OCI-LY7 (cell line): ENCODE measurements at regions not wholly inside any gene's neighbourhood (a gene's known extent, or its start where the extent isn't known, plus 50 kb on each side); places are given as distances from the start of the nearest gene placed in this dataset.

Source experiments
- BruUV-seq: library from RNA; stranded (reverse); fragments of 400-500 nt; replicated peaks from 2 replicates; lab custom pipeline; 2021; lab: Mats Ljungman, UMichigan
- CTCF ChIA-PET: fragments of 300-600 bp; sonication (Branson Sonifier 250); formaldehyde crosslinking; loops from one replicate; lab custom pipeline; 2022; ENCODE audit warnings: antibody characterized with exemption; ENCODE audit not compliant: unreplicated experiment; lab: Charles Lee
- POLR2A ChIA-PET: fragments of 300-600 bp; sonication (Branson Sonifier 250); formaldehyde crosslinking; loops from one replicate; lab custom pipeline; 2022; ENCODE audit warnings: antibody characterized with exemption; lab: Charles Lee
- DNase-seq: peaks from one replicate; pipeline ENCODE4 v3.0.0-alpha.2; 2015; ENCODE audit warnings: low spot score
- H2AFZ ChIP-seq: fragments of 200-600 bp; sonication (generic), shearing (Covaris generic); 2 replicates; pipeline ENCODE4 v1.6.1; 2014; ENCODE audit warnings: mild to moderate bottlenecking, antibody characterized with exemption, low read length, moderate library complexity
- H3K27ac ChIP-seq: fragments of 200-600 bp; sonication (generic); 2 replicates; pipeline ENCODE4 v1.5.1; 2014; ENCODE audit warnings: mixed run types, low read depth, mild to moderate bottlenecking, moderate library complexity, low read length, inconsistent platforms; ENCODE audit not compliant: poor library complexity, severe bottlenecking
- H3K36me3 ChIP-seq: fragments of 200-600 bp; sonication (generic); 2 replicates; pipeline ENCODE4 v1.6.1; 2014; ENCODE audit warnings: mild to moderate bottlenecking, antibody characterized with exemption, low read length, moderate library complexity, mixed read lengths; ENCODE audit not compliant: insufficient read depth
- H3K4me1 ChIP-seq: fragments of 200-600 bp; sonication (generic); 2 replicates; pipeline ENCODE4 v1.5.1; 2014; ENCODE audit warnings: mild to moderate bottlenecking, low read length; ENCODE audit not compliant: insufficient read depth, poor library complexity, severe bottlenecking
- H3K4me2 ChIP-seq: fragments of 200-600 bp; sonication (generic); 2 replicates; pipeline ENCODE4 v1.6.1; 2014; ENCODE audit warnings: mild to moderate bottlenecking, low read length
- H3K4me3 ChIP-seq: fragments of 200-600 bp; sonication (generic); 2 replicates; pipeline ENCODE4 v1.5.1; 2014; ENCODE audit warnings: mild to moderate bottlenecking, low read depth, low read length; ENCODE audit not compliant: poor library complexity, severe bottlenecking
- H3K79me2 ChIP-seq: fragments of 200-600 bp; sonication (generic); 2 replicates; pipeline ENCODE4 v1.6.1; 2016; ENCODE audit warnings: low read depth, mild to moderate bottlenecking, low read length, moderate library complexity, mixed read lengths; ENCODE audit not compliant: insufficient read depth
- H3K9me2 ChIP-seq: fragments of 200-600 bp; sonication (generic); 2 replicates; pipeline ENCODE4 v1.6.1; 2016; ENCODE audit warnings: mild to moderate bottlenecking, low read length, mixed read lengths; ENCODE audit not compliant: insufficient read depth
- H3K9me3 ChIP-seq: fragments of 200-600 bp; sonication (generic); 2 replicates; pipeline ENCODE4 v1.6.1; 2014; ENCODE audit warnings: mild to moderate bottlenecking, mixed run types, low read length, mixed read lengths
- H4K20me1 ChIP-seq: fragments of 200-600 bp; sonication (generic); 2 replicates; pipeline ENCODE4 v1.6.1; 2014; ENCODE audit warnings: mild to moderate bottlenecking, antibody characterized with exemption, low read length, moderate library complexity, mixed read lengths; ENCODE audit not compliant: insufficient read depth
- EZH2phosphoT487 ChIP-seq: fragments of 200-600 bp; sonication (generic); IDR thresholded peaks from 2 replicates; pipeline ENCODE4 v1.6.1; 2018; ENCODE audit warnings: low read depth, borderline replicate concordance, mild to moderate bottlenecking, mixed run types, antibody characterized with exemption, low read length, moderate library complexity, mixed read lengths
- intact Hi-C: fragments of 100-400 bp; cut with micrococcal nuclease; formaldehyde crosslinking; loops from one replicate; pipeline ENCODE4 v1.10.0; 2022; ENCODE audit not compliant: unreplicated experiment
- TF ChIP-seq, protein P1 (sequence below): fragments of 200-600 bp; sonication (generic); conservative IDR thresholded peaks from 2 replicates; pipeline ENCODE4 v1.5.1; 2014; ENCODE audit warnings: mild to moderate bottlenecking, antibody characterized with exemption, low read length, moderate library complexity, mixed read lengths

GRCh38 chr16:63185235-63185780 is 1149.1 kb upstream of the CDH8 start:
- Histone ChIP-seq H3K36me3 (no peaks in the 10 kb centered on the region), H4K20me1 (no peaks in the 10 kb centered on the region), H3K4me2 (no peak overlapping the region), H3K27ac (no peak overlapping the region), H2AFZ (no peak overlapping the region), H3K79me2 (no peaks in the 10 kb centered on the region), H3K9me3 (no peaks in the 10 kb centered on the region), H3K4me3 (no peak overlapping the region), H3K9me2 (no peaks in the 10 kb centered on the region), H3K4me1 (no peaks in the 10 kb centered on the region)
- intact Hi-C loops: no loop called here
- DNase-seq: no peak
- no TSS peak for BruUV-seq
- POLR2A ChIA-PET: no interaction called here
- CTCF ChIA-PET: no interaction called here
- TF ChIP-seq, protein P1, sequence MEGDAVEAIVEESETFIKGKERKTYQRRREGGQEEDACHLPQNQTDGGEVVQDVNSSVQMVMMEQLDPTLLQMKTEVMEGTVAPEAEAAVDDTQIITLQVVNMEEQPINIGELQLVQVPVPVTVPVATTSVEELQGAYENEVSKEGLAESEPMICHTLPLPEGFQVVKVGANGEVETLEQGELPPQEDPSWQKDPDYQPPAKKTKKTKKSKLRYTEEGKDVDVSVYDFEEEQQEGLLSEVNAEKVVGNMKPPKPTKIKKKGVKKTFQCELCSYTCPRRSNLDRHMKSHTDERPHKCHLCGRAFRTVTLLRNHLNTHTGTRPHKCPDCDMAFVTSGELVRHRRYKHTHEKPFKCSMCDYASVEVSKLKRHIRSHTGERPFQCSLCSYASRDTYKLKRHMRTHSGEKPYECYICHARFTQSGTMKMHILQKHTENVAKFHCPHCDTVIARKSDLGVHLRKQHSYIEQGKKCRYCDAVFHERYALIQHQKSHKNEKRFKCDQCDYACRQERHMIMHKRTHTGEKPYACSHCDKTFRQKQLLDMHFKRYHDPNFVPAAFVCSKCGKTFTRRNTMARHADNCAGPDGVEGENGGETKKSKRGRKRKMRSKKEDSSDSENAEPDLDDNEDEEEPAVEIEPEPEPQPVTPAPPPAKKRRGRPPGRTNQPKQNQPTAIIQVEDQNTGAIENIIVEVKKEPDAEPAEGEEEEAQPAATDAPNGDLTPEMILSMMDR: no peak
- TF ChIP-seq EZH2phosphoT487: no peak

GRCh38 chr16:63183743-63184142 is 1147.5 kb upstream of the CDH8 start:
- no peak overlapping the region for H3K4me2 ChIP-seq
- H3K36me3 ChIP-seq: no peaks in the 10 kb centered on the region
- ChIA-PET POLR2A (interaction anchor here (0.6 kb wide), 1 partner anchor 590 kb away, joined by 5 read pairs; no protein-coding TSS in a partner anchor), CTCF (no interaction called here)
- no peaks in the 10 kb centered on the region for H3K9me2 ChIP-seq
- no peak for TF ChIP-seq EZH2phosphoT487
- TF ChIP-seq, protein P1: no peak
- intact Hi-C loops: no loop called here
- no peaks in the 10 kb centered on the region for H3K9me3 ChIP-seq
- BruUV-seq: no TSS peak
- DNase-seq: no peak
- H2AFZ ChIP-seq: no peak overlapping the region
- H3K4me3 ChIP-seq: no peak overlapping the region
- no peaks in the 10 kb centered on the region for H3K4me1 ChIP-seq
- no peaks in the 10 kb centered on the region for H4K20me1 ChIP-seq
- H3K27ac ChIP-seq: no peak overlapping the region
- no peaks in the 10 kb centered on the region for H3K79me2 ChIP-seq

DNA sequence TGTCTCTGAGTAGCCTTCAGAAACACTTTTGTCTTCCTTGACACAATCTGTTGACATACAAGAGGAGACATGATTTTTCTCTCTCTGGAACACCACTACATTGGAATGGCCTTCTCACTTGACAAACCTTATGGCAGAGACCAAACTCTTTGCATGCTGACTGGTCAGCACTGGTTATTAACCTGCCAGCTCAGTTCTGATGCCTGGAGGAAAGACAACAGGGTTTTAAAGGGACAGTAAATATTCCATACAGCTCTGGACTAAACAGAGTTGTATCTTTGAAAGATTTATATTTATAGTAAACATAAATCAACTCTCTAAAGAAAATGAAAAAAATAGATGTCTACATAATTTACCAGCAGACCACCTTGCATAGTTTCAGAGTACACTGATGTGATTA is 1139.1 kb upstream of the CDH8 start:
- POLR2A ChIA-PET: no interaction called here
- BruUV-seq: no TSS peak
- Histone ChIP-seq H3K27ac (no peak overlapping the region), H3K9me3 (no peaks in the 10 kb centered on the region), H3K4me3 (no peak overlapping the region), H3K4me2 (no peak overlapping the region), H3K4me1 (no peaks in the 10 kb centered on the region), H3K9me2 (no peaks in the 10 kb centered on the region), H2AFZ (no peak overlapping the region), H3K79me2 (no peaks in the 10 kb centered on the region), H3K36me3 (no peaks in the 10 kb centered on the region), H4K20me1 (no peaks in the 10 kb centered on the region)
- DNase-seq: no peak
- intact Hi-C loops: no loop called here
- TF ChIP-seq EZH2phosphoT487: no peak
- TF ChIP-seq, protein P1: no peak
- CTCF ChIA-PET: no interaction called here
